ENCODE measurements at regions not wholly inside any gene's neighbourhood (a gene's known extent, or its start where the extent isn't known, plus 50 kb on each side); places are given as distances from the start of the nearest gene placed in this dataset.

DNA sequence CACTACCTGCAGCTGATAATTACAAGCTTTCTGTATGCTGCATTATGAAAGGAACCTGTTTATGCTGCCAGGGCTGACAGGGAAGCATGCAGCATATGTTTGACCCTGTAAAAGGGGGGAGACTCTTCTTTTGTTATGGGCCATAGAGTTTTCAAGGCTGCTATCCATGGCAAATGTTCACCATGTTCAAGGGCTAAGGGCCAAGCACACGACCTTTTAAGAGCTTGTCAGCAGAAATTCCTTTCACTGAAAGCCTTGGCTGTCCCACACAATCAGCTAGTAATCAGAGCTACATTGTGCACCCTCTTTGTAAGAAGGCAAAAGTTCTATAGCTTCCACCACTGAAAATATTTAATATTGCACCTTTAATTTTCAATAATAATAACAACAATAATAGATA, 74.2 kb upstream of the MBIP start:
- no peak overlapping the region for H3K27ac ChIP-seq (ENCODE audit: low read depth in 2 of 2, low read length in 1 of 2)
- H3K36me3 ChIP-seq (ENCODE audit: control insufficient read depth in 2 of 2, insufficient read depth in 2 of 2, low read length in 1 of 2), result no peaks in the 10 kb centered on the region
- H3K27me3 ChIP-seq (ENCODE audit: control insufficient read depth in 1 of 2, insufficient read depth in 2 of 2, low read length in 2 of 2), result no peaks in the 10 kb centered on the region
- H3K4me1 ChIP-seq (ENCODE audit: control insufficient read depth in 2 of 2, insufficient read depth in 2 of 2, low read length in 1 of 2), result no peaks in the 10 kb centered on the region
- no peaks in the 10 kb centered on the region for H3K9me3 ChIP-seq (ENCODE audit: control insufficient read depth in 2 of 2, insufficient read depth in 1 of 2, low read depth in 1 of 2, low read length in 1 of 2)
- no peak overlapping the region for H3K4me3 ChIP-seq (ENCODE audit: low read depth in 1 of 2, low read length in 2 of 2)
- WGBS, 2 donors, result 17 to 20% methylated on average over 1 of the region's 1 CpG

DNA sequence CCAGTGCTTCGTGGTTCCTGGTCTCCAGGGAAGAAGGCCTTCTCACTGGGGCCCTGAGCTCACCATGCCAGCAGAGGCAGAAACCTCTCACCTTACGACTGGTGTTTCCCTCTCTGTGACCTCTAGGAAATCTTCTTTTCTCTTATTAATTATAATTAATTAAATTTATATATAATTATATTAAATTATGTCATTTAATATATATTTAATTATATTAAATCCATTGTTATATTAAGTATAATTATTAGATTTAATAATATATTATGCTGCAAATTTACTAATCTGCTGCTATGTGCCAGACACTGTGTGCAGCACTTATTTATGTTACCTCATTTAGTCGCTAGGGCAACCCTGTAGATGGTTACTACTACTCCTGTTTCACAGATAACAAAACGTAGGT, 70.3 kb upstream of the MBIP start:
- Histone ChIP-seq H3K9me3 (ENCODE audit: control insufficient read depth in 2 of 2, insufficient read depth in 1 of 2, low read depth in 1 of 2, low read length in 1 of 2) (no peaks in the 10 kb centered on the region), H3K4me3 (ENCODE audit: low read depth in 1 of 2, low read length in 2 of 2) (no peak overlapping the region), H3K27me3 (ENCODE audit: control insufficient read depth in 1 of 2, insufficient read depth in 2 of 2, low read length in 2 of 2) (no peaks in the 10 kb centered on the region), H3K27ac (ENCODE audit: low read depth in 2 of 2, low read length in 1 of 2) (no peak overlapping the region), H3K36me3 (ENCODE audit: control insufficient read depth in 2 of 2, insufficient read depth in 2 of 2, low read length in 1 of 2) (no peaks in the 10 kb centered on the region), H3K4me1 (ENCODE audit: control insufficient read depth in 2 of 2, insufficient read depth in 2 of 2, low read length in 1 of 2) (no peaks in the 10 kb centered on the region)
- WGBS, 2 donors, result 66% methylated on average over 4 of the region's 4 CpGs

GRCh38 chr14:36383767-36384431, 63.5 kb upstream of the MBIP start:
- 55 to 61% methylated on average over 7 of the region's 7 CpGs for WGBS, 2 donors
- Histone ChIP-seq H3K27me3 (ENCODE audit: control insufficient read depth in 1 of 2, insufficient read depth in 2 of 2, low read length in 2 of 2) (no peaks in the 10 kb centered on the region), H3K4me3 (ENCODE audit: low read depth in 1 of 2, low read length in 2 of 2) (no peak overlapping the region), H3K4me1 (ENCODE audit: control insufficient read depth in 2 of 2, insufficient read depth in 2 of 2, low read length in 1 of 2) (no peaks in the 10 kb centered on the region), H3K36me3 (ENCODE audit: control insufficient read depth in 2 of 2, insufficient read depth in 2 of 2, low read length in 1 of 2) (no peaks in the 10 kb centered on the region), H3K9me3 (ENCODE audit: control insufficient read depth in 2 of 2, insufficient read depth in 1 of 2, low read depth in 1 of 2, low read length in 1 of 2) (no peaks in the 10 kb centered on the region), H3K27ac (ENCODE audit: low read depth in 2 of 2, low read length in 1 of 2) (peak overlapping the region; percentile 47 to 63)

DNA sequence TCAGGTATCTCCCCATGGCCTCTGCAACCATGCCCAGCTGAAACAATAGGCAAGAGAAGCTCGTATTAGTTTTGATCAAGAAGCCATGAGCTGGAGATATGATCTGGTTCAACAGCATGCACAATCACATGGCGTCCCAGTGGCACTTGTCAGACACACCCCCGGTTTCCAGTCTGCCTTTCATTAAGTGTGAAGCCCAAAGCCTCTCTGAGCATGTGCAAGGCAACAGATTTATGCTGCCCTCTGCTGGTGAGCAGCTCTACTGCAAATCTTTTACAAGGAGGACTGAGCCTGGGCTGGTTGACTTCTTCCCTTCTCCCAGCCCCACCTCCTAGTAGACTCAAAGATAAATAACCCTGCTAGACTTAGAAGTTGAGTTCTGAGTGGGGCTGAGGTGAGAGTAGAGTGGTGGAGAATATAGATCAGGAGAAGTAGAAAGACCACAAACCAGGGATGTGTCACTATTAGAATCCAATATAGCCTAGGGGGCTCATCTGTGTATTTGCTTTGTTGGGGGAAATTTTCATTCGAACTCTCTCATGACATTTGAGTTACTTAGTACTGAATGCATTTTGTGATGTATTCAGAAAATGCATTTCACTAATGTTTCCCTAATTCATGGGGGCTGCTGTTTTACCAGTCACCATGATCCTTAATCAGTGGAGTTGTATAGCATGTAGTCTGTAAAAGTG, 53.7 kb upstream of the MBIP start:
- H3K4me1 ChIP-seq (ENCODE audit: control insufficient read depth in 2 of 2, insufficient read depth in 2 of 2, low read length in 1 of 2), result no peaks in the 10 kb centered on the region
- no peaks in the 10 kb centered on the region for H3K9me3 ChIP-seq (ENCODE audit: control insufficient read depth in 2 of 2, insufficient read depth in 1 of 2, low read depth in 1 of 2, low read length in 1 of 2)
- no peaks in the 10 kb centered on the region for H3K27me3 ChIP-seq (ENCODE audit: control insufficient read depth in 1 of 2, insufficient read depth in 2 of 2, low read length in 2 of 2)
- H3K27ac ChIP-seq (ENCODE audit: low read depth in 2 of 2, low read length in 1 of 2), result no peak overlapping the region
- H3K4me3 ChIP-seq (ENCODE audit: low read depth in 1 of 2, low read length in 2 of 2), result no peak overlapping the region
- H3K36me3 ChIP-seq (ENCODE audit: control insufficient read depth in 2 of 2, insufficient read depth in 2 of 2, low read length in 1 of 2), result no peaks in the 10 kb centered on the region
- WGBS, 2 donors, result 17 to 25% methylated on average over 4 of the region's 4 CpGs
